ENCODE measurements at regions not wholly inside any gene's neighbourhood (a gene's known extent, or its start where the extent isn't known, plus 50 kb on each side); places are given as distances from the start of the nearest gene placed in this dataset.

GRCh38 chr9:25505644-25506043 lies 172.6 kb downstream of the TUSC1 start:
- intact Hi-C loops (cut with micrococcal nuclease) = no loop called here
- no peak overlapping the region for H3K9ac ChIP-seq (ENCODE audit: low read length)
- no peak overlapping the region for H2AFZ ChIP-seq (ENCODE audit: low read length)
- H3K36me3 ChIP-seq (ENCODE audit: low read depth, low read length) = no peaks in the 10 kb centered on the region
- DNase-seq (no peak), ATAC-seq (no peak)
- CTCF ChIA-PET = no interaction called here
- H3K9me3 ChIP-seq (ENCODE audit: low read length) = no peaks in the 10 kb centered on the region
- H4K20me1 ChIP-seq (ENCODE audit: low read length) = no peaks in the 10 kb centered on the region
- H3F3A ChIP-seq (ENCODE audit: low read length, unreplicated experiment) = no peaks in the 10 kb centered on the region
- H3K79me2 ChIP-seq (ENCODE audit: low read length) = no peaks in the 10 kb centered on the region
- TF ChIP-seq EZH2 (IDR thresholded peaks at IDR 0.05; ENCODE audit: low read length, unreplicated experiment) (no peak), EZH2phosphoT487 (IDR thresholded peaks at IDR 0.05; ENCODE audit: borderline replicate concordance, low read length) (no peak)
- TF ChIP-seq, protein P1, sequence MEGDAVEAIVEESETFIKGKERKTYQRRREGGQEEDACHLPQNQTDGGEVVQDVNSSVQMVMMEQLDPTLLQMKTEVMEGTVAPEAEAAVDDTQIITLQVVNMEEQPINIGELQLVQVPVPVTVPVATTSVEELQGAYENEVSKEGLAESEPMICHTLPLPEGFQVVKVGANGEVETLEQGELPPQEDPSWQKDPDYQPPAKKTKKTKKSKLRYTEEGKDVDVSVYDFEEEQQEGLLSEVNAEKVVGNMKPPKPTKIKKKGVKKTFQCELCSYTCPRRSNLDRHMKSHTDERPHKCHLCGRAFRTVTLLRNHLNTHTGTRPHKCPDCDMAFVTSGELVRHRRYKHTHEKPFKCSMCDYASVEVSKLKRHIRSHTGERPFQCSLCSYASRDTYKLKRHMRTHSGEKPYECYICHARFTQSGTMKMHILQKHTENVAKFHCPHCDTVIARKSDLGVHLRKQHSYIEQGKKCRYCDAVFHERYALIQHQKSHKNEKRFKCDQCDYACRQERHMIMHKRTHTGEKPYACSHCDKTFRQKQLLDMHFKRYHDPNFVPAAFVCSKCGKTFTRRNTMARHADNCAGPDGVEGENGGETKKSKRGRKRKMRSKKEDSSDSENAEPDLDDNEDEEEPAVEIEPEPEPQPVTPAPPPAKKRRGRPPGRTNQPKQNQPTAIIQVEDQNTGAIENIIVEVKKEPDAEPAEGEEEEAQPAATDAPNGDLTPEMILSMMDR (conservative IDR thresholded peaks at IDR 0.05; ENCODE audit: low read depth, low read length) = no peak
- POLR2A ChIA-PET (ENCODE audit: unreplicated experiment) = no interaction called here
- no peaks in the 10 kb centered on the region for H3K4me1 ChIP-seq (ENCODE audit: insufficient read depth, low read length)
- H3K4me2 ChIP-seq (ENCODE audit: low read length) = no peak overlapping the region
- H3K4me3 ChIP-seq (ENCODE audit: low read length) = no peak overlapping the region
- no TSS peak for BruUV-seq (replicated peaks)
- H3K27me3 ChIP-seq (ENCODE audit: low read length) = no peaks in the 10 kb centered on the region
- no peaks in the 10 kb centered on the region for H3K9me2 ChIP-seq (replicated peaks; ENCODE audit: low read length)
- no peak overlapping the region for H3K27ac ChIP-seq (ENCODE audit: low read length)

- no peaks in the 10 kb centered on the region for H4K20me1 ChIP-seq (ENCODE audit: low read length)
- BruUV-seq (replicated peaks) = no TSS peak
- H3F3A ChIP-seq (ENCODE audit: low read length, unreplicated experiment) = no peaks in the 10 kb centered on the region
- no peak overlapping the region for H3K27ac ChIP-seq (ENCODE audit: low read length)
- no peaks in the 10 kb centered on the region for H3K4me1 ChIP-seq (ENCODE audit: insufficient read depth, low read length)
- no peak overlapping the region for H3K4me3 ChIP-seq (ENCODE audit: low read length)
- no peaks in the 10 kb centered on the region for H3K9me3 ChIP-seq (ENCODE audit: low read length)
- ChIA-PET POLR2A (ENCODE audit: unreplicated experiment) (no interaction called here), CTCF (no interaction called here)
- H3K9me2 ChIP-seq (replicated peaks; ENCODE audit: low read length) = no peaks in the 10 kb centered on the region
- TF ChIP-seq, protein P1 (conservative IDR thresholded peaks at IDR 0.05; ENCODE audit: low read depth, low read length) = no peak
- TF ChIP-seq EZH2 (IDR thresholded peaks at IDR 0.05; ENCODE audit: low read length, unreplicated experiment) = no peak
- no peak for TF ChIP-seq EZH2phosphoT487 (IDR thresholded peaks at IDR 0.05; ENCODE audit: borderline replicate concordance, low read length)
- no peaks in the 10 kb centered on the region for H3K36me3 ChIP-seq (ENCODE audit: low read depth, low read length)
- H2AFZ ChIP-seq (ENCODE audit: low read length) = no peak overlapping the region
- intact Hi-C loops (cut with micrococcal nuclease) = no loop called here
- H3K4me2 ChIP-seq (ENCODE audit: low read length) = no peak overlapping the region
- ATAC-seq (no peak), DNase-seq (no peak)
- no peaks in the 10 kb centered on the region for H3K27me3 ChIP-seq (ENCODE audit: low read length)
- no peak overlapping the region for H3K9ac ChIP-seq (ENCODE audit: low read length)
- no peaks in the 10 kb centered on the region for H3K79me2 ChIP-seq (ENCODE audit: low read length)
Observed at GRCh38 chr9:25481372-25481771, 196.9 kb downstream of the TUSC1 start.

DNA sequence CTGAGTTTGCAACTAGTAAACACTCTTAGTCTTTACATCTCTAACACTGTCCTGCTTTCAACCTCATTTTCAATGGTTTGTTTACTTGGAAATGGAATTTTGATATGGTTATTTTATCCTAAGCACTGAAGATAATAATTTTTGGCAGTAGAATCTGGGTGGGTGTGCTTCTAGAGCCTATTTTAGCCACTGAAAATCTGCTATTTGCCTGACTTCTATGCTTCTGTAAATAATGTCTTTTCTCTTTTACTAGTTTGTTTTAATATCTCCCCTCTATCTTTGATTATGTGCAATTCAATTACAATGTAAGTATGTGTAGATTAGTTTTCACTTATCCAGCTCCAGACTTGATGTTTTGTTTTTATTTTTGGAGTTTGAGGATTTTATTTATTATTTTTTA lies 197.5 kb downstream of the TUSC1 start:
- no peaks in the 10 kb centered on the region for H3K9me2 ChIP-seq (replicated peaks; ENCODE audit: low read length)
- ATAC-seq = no peak
- H3F3A ChIP-seq (ENCODE audit: low read length, unreplicated experiment) = no peaks in the 10 kb centered on the region
- no peaks in the 10 kb centered on the region for H4K20me1 ChIP-seq (ENCODE audit: low read length)
- H3K4me2 ChIP-seq (ENCODE audit: low read length) = no peak overlapping the region
- DNase-seq = no peak
- TF ChIP-seq, protein P1 (conservative IDR thresholded peaks at IDR 0.05; ENCODE audit: low read depth, low read length) = no peak
- no peak for TF ChIP-seq EZH2 (IDR thresholded peaks at IDR 0.05; ENCODE audit: low read length, unreplicated experiment)
- TF ChIP-seq EZH2phosphoT487 (IDR thresholded peaks at IDR 0.05; ENCODE audit: borderline replicate concordance, low read length) = no peak
- H3K9me3 ChIP-seq (ENCODE audit: low read length) = no peaks in the 10 kb centered on the region
- H3K4me3 ChIP-seq (ENCODE audit: low read length) = no peak overlapping the region
- no peaks in the 10 kb centered on the region for H3K36me3 ChIP-seq (ENCODE audit: low read depth, low read length)
- H3K27me3 ChIP-seq (ENCODE audit: low read length) = no peaks in the 10 kb centered on the region
- H3K27ac ChIP-seq (ENCODE audit: low read length) = no peak overlapping the region
- BruUV-seq (replicated peaks) = no TSS peak
- H2AFZ ChIP-seq (ENCODE audit: low read length) = no peak overlapping the region
- H3K79me2 ChIP-seq (ENCODE audit: low read length) = no peaks in the 10 kb centered on the region
- intact Hi-C loops (cut with micrococcal nuclease) = no loop called here
- no peaks in the 10 kb centered on the region for H3K4me1 ChIP-seq (ENCODE audit: insufficient read depth, low read length)
- H3K9ac ChIP-seq (ENCODE audit: low read length) = no peak overlapping the region
- CTCF ChIA-PET = no interaction called here
- POLR2A ChIA-PET (ENCODE audit: unreplicated experiment) = no interaction called here

All from PC-3 (cell line).